Spleen (tissue), 11 donors: ENCODE measurements at regions not wholly inside any gene's neighbourhood (a gene's known extent, or its start where the extent isn't known, plus 50 kb on each side); places are given as distances from the start of the nearest gene placed in this dataset.

ENCODE experiments used
- DNase-seq: peaks from one replicate; pipeline ENCODE4 v3.0.0-alpha.2; 2020
- H3K27ac ChIP-seq, 8 donors: fragments of 200-600 bp; sonication (generic) in 7 of 8; 1 replicate in 4 of 8; 2 replicates in 4 of 8; pipeline versions ENCODE4 v1.5.0 to v1.8.0; 2016 to 2021; ENCODE audit warnings: inconsistent platforms in 4 of 8, mild to moderate bottlenecking in 4 of 8, moderate library complexity in 1 of 8
- H3K27me3 ChIP-seq, 7 donors: fragments of 200-600 bp; sonication (generic) in 6 of 7; replicated peaks in 1 of 7; 1 replicate in 4 of 7; 2 replicates in 3 of 7; pipeline versions ENCODE4 v1.5.0 to v1.8.0; 2016 to 2021; ENCODE audit warnings: inconsistent platforms in 3 of 7, mild to moderate bottlenecking in 1 of 7
- H3K36me3 ChIP-seq, 6 donors: fragments of 200-600 bp; sonication (generic) in 5 of 6; 1 replicate in 4 of 6; 2 replicates in 2 of 6; pipeline versions ENCODE4 v1.5.0 to v1.8.0; 2016 to 2021; ENCODE audit warnings: inconsistent platforms in 2 of 6
- H3K4me1 ChIP-seq, 6 donors: fragments of 200-600 bp; sonication (generic) in 5 of 6; 1 replicate in 3 of 6; 2 replicates in 3 of 6; pipeline versions ENCODE4 v1.5.0 to v1.8.0; 2016 to 2021; ENCODE audit warnings: inconsistent platforms in 3 of 6
- H3K4me3 ChIP-seq, 8 donors: fragments of 200-600 bp; sonication (generic) in 7 of 8; 1 replicate in 4 of 8; 2 replicates in 4 of 8; pipeline versions ENCODE4 v1.5.0 to v1.8.0; 2016 to 2021; ENCODE audit warnings: inconsistent platforms in 4 of 8, mild to moderate bottlenecking in 4 of 8, moderate library complexity in 2 of 8
- H3K9me3 ChIP-seq, 8 donors: fragments of 200-600 bp; sonication (generic) in 7 of 8; 1 replicate in 4 of 8; 2 replicates in 4 of 8; pipeline versions ENCODE4 v1.5.0 to v1.8.0; 2016 to 2021; ENCODE audit warnings: inconsistent platforms in 4 of 8
- CTCF ChIP-seq, 11 experiments: fragments of 200-600 bp in 7 of 11; fragments of 450-650 bp in 4 of 11; sonication (generic) in 4 of 11; IDR thresholded peaks in 8 of 11; conservative IDR thresholded peaks in 3 of 11; 1 replicate in 7 of 11; 2 replicates in 4 of 11; pipeline versions ENCODE4 v1.4.0 to v1.8.0; 2016 to 2021; ENCODE audit warnings: antibody characterized with exemption in 11 of 11, inconsistent platforms in 4 of 11, mild to moderate bottlenecking in 1 of 11
- POLR2A ChIP-seq, 3 donors: fragments of 450-650 bp; IDR thresholded peaks; one replicate each; pipeline ENCODE4 v1.5.1; 2017; ENCODE audit warnings: antibody characterized with exemption in 3 of 3, mild to moderate bottlenecking in 1 of 3
- POLR2AphosphoS5 ChIP-seq, 3 donors: sonication (generic); formaldehyde crosslinking; IDR thresholded peaks; one replicate each; pipeline ENCODE4 v1.5.1; 2017; ENCODE audit warnings: antibody characterized with exemption in 3 of 3
- WGBS, 5 donors: extraction: QIAGEN DNeasy Blood & Tissue Kit in 3 of 5; methylation state at CpG; one replicate each; pipeline versions ENCODE4 v1.1.5 to v1.1.7; 2013 to 2018; 5-methylcytosine and 5-hydroxymethylcytosine counted together
- intact Hi-C: fragments of 100-400 bp; cut with DNase I; formaldehyde crosslinking; loops from one replicate; pipeline ENCODE4 v1.15.0; 2023; ENCODE audit warnings: low total_unique reads
- donor health status: healthy with polysubstance abuse.
- donor health status: DM: no; HTN: no; CAD: no; lungs with moderate emphysema.
- donor health status: DM: no; HTN: no; CAD: no.
- donor health status: Bipolar disorder and iron deficiency.
- donor health status: healthy.
- donor health status: DM: no; HTN: no; CAD: no.
- donor health status: DM: yes; HTN: yes; CAD: no.

GRCh38 chr10:129169115-129169514 is 297.9 kb upstream of the MGMT start:
- Histone ChIP-seq H3K4me1 (no peaks in the 10 kb centered on the region), H3K9me3 (no peaks in the 10 kb centered on the region), H3K27me3 (no peaks in the 10 kb centered on the region), H3K4me3 (no peak overlapping the region), H3K27ac (no peak overlapping the region), H3K36me3 (no peaks in the 10 kb centered on the region)
- no peak for DNase-seq
- WGBS, 5 donors = 81 to 88% (median 84%) methylated on average over 6 of the region's 6 CpGs
- TF ChIP-seq POLR2A (IDR thresholded peaks at IDR 0.05) (no peak), CTCF (IDR thresholded peaks at IDR 0.05 in 8 of 11, conservative IDR thresholded peaks at IDR 0.05 in 3 of 11) (no peak), POLR2AphosphoS5 (IDR thresholded peaks at IDR 0.05) (no peak)
- intact Hi-C loops = no loop called here

- Histone ChIP-seq H3K9me3 (no peaks in the 10 kb centered on the region), H3K36me3 (no peaks in the 10 kb centered on the region), H3K4me1 (no peaks in the 10 kb centered on the region), H3K27ac (no peak overlapping the region), H3K27me3 (peaks cover 0 to 11% (median 0%) of the 10 kb centered on the region in 7 donors), H3K4me3 (no peak overlapping the region)
- 45 to 56% (median 47%) methylated on average over 3 of the region's 3 CpGs for WGBS, 5 donors
- intact Hi-C loops = no loop called here
- no peak for TF ChIP-seq POLR2A (IDR thresholded peaks at IDR 0.05)
- no peak for TF ChIP-seq POLR2AphosphoS5 (IDR thresholded peaks at IDR 0.05)
- TF ChIP-seq CTCF (IDR thresholded peaks at IDR 0.05 in 8 of 11, conservative IDR thresholded peaks at IDR 0.05 in 3 of 11) = no peak
- DNase-seq = no peak
Measured at GRCh38 chr10:129170812-129171211, 296.2 kb upstream of the MGMT start.

GRCh38 chr10:129171812-129172211 is 295.2 kb upstream of the MGMT start:
- no peak for DNase-seq
- TF ChIP-seq POLR2A (IDR thresholded peaks at IDR 0.05) = no peak
- no peak for TF ChIP-seq CTCF (IDR thresholded peaks at IDR 0.05 in 8 of 11, conservative IDR thresholded peaks at IDR 0.05 in 3 of 11)
- no peak for TF ChIP-seq POLR2AphosphoS5 (IDR thresholded peaks at IDR 0.05)
- H3K27ac ChIP-seq = no peak overlapping the region
- H3K36me3 ChIP-seq = no peaks in the 10 kb centered on the region
- H3K4me3 ChIP-seq = no peak overlapping the region
- intact Hi-C loops = no loop called here
- H3K27me3 ChIP-seq = peaks cover 0 to 13% (median 0%) of the 10 kb centered on the region in 7 donors
- H3K4me1 ChIP-seq = no peaks in the 10 kb centered on the region
- H3K9me3 ChIP-seq = no peaks in the 10 kb centered on the region
- WGBS, 5 donors = 85 to 94% (median 86%) methylated on average over 3 of the region's 3 CpGs

GRCh38 chr10:129174232-129175014 is 292.6 kb upstream of the MGMT start:
- Histone ChIP-seq H3K4me1 (no peaks in the 10 kb centered on the region), H3K36me3 (no peaks in the 10 kb centered on the region), H3K9me3 (no peaks in the 10 kb centered on the region), H3K27me3 (peaks cover 0 to 18% (median 0%) of the 10 kb centered on the region in 7 donors), H3K27ac (no peak overlapping the region), H3K4me3 (no peak overlapping the region)
- TF ChIP-seq CTCF (IDR thresholded peaks at IDR 0.05 in 8 of 11, conservative IDR thresholded peaks at IDR 0.05 in 3 of 11) = no peak
- no peak for TF ChIP-seq POLR2AphosphoS5 (IDR thresholded peaks at IDR 0.05)
- no peak for TF ChIP-seq POLR2A (IDR thresholded peaks at IDR 0.05)
- 74 to 80% (median 76%) methylated on average over 10 of the region's 10 CpGs for WGBS, 5 donors
- intact Hi-C loops = no loop called here
- no peak for DNase-seq
